ENCODE measurements at regions not wholly inside any gene's neighbourhood (a gene's known extent, or its start where the extent isn't known, plus 50 kb on each side); places are given as distances from the start of the nearest gene placed in this dataset.

DNA sequence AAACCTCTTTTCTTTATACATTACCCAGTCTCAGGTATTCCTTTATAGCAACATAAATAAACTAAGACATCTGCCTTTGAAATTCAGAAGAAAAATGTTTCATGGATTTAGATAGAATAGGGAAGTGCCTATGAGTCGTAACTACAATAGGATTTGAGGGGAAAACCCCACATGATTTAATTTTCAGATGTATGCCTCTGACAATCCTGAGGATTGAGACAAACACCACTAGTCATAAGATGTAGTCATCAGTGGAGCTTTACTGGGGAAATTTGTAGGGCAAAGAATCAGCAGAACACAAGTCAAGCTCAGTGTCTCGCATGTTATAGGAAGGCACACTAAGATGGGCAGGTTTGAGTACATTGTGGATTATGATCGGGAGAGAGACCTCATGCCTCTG is 566.4 kb downstream of the BMP2 start:
- TF ChIP-seq POLR2A (IDR thresholded peaks at IDR 0.05; ENCODE audit: low read depth, low read length) (no peak), TAF1 (IDR thresholded peaks at IDR 0.05; ENCODE audit: low read depth, low read length) (no peak), PAX5 (IDR thresholded peaks at IDR 0.05; ENCODE audit: insufficient read depth, low read length, severe bottlenecking) (no peak), POLR2AphosphoS5 (IDR thresholded peaks at IDR 0.05; ENCODE audit: low read depth, low read length) (no peak), SPI1 (IDR thresholded peaks at IDR 0.05; ENCODE audit: low read depth, low read length) (no peak)

All from GM12891 (cell line).